Endodermal cell (in vitro differentiated cells): ENCODE measurements at regions not wholly inside any gene's neighbourhood (a gene's known extent, or its start where the extent isn't known, plus 50 kb on each side); places are given as distances from the start of the nearest gene placed in this dataset.

Experiments used
- DNase-seq: peaks from one replicate; pipeline ENCODE4 v3.0.0-alpha.2; 2017
- H3K27ac ChIP-seq: 2 replicates; pipeline ENCODE4 v1.5.1; 2013; ENCODE audit warnings: mild to moderate bottlenecking, low read depth, low read length, moderate library complexity
- H3K27me3 ChIP-seq: 2 replicates; pipeline ENCODE4 v1.6.1; 2013; ENCODE audit warnings: mild to moderate bottlenecking, low read length, moderate library complexity; ENCODE audit not compliant: insufficient read depth, control insufficient read depth, poor library complexity, severe bottlenecking
- H3K36me3 ChIP-seq: 2 replicates; pipeline ENCODE4 v1.7.0; 2013; ENCODE audit warnings: mild to moderate bottlenecking, low read length, moderate library complexity; ENCODE audit not compliant: control insufficient read depth, insufficient read depth
- H3K4me1 ChIP-seq: one replicate; pipeline ENCODE4 v1.7.0; 2013; ENCODE audit warnings: low read length; ENCODE audit not compliant: control insufficient read depth, insufficient read depth
- H3K4me3 ChIP-seq: 2 replicates; pipeline ENCODE4 v1.5.1; 2013; ENCODE audit warnings: mild to moderate bottlenecking, low read length, moderate library complexity
- H3K9ac ChIP-seq: 2 replicates; pipeline ENCODE4 v1.6.1; 2013; ENCODE audit warnings: mild to moderate bottlenecking, low read length, moderate library complexity; ENCODE audit not compliant: poor library complexity, severe bottlenecking; ENCODE audit errors: extremely low read depth
- H3K9me3 ChIP-seq: 2 replicates; pipeline ENCODE4 v1.6.1; 2013; ENCODE audit warnings: mild to moderate bottlenecking, low read length, moderate library complexity; ENCODE audit not compliant: control insufficient read depth
- H3K27ac Mint-ChIP-seq: 2 replicates; pipeline ENCODE4 v1.8.0; 2020; ENCODE audit warnings: mixed read lengths
- H3K27me3 Mint-ChIP-seq: 2 replicates; pipeline ENCODE4 v1.8.0; 2021; ENCODE audit warnings: mild to moderate bottlenecking, mixed read lengths; ENCODE audit not compliant: insufficient read depth
- H3K36me3 Mint-ChIP-seq: 2 replicates; pipeline ENCODE4 v1.8.0; 2020; ENCODE audit warnings: low read depth, mixed read lengths
- H3K4me1 Mint-ChIP-seq: 2 replicates; pipeline ENCODE4 v1.8.0; 2020; ENCODE audit warnings: mixed read lengths
- H3K4me3 Mint-ChIP-seq: 2 replicates; pipeline ENCODE4 v1.8.0; 2020; ENCODE audit warnings: mild to moderate bottlenecking, moderate library complexity, mixed read lengths
- H3K9me3 Mint-ChIP-seq: 2 replicates; pipeline ENCODE4 v1.8.0; 2020; ENCODE audit warnings: mild to moderate bottlenecking, mixed read lengths
- CTCF ChIP-seq: fragments of 200-600 bp; sonication (generic); conservative IDR thresholded peaks from 2 replicates; pipeline ENCODE4 v1.5.0; 2021; ENCODE audit warnings: antibody characterized with exemption, mild to moderate bottlenecking
- WGBS, 2 experiments: methylation state at CpG; one replicate each; pipeline versions ENCODE4 v1.1.5 to v1.1.7; 2013; ENCODE audit warnings: missing lambda C conversion rate in 2 of 2, mixed read lengths in 1 of 2; ENCODE audit not compliant: insufficient coverage in 1 of 2, insufficient read length in 1 of 2; 5-methylcytosine and 5-hydroxymethylcytosine counted together

- Histone ChIP-seq H3K27ac (no peak overlapping the region), H3K36me3 (no peaks in the 10 kb centered on the region), H3K9me3 (no peaks in the 10 kb centered on the region), H3K4me3 (no peak overlapping the region), H3K4me1 (no peaks in the 10 kb centered on the region), H3K27me3 (no peaks in the 10 kb centered on the region), H3K9ac (no peak overlapping the region)
- no peak for TF ChIP-seq CTCF
- no peak for DNase-seq
- Mint-ChIP-seq H3K9me3 (no peaks in the 10 kb centered on the region), H3K27ac (no peak overlapping the region), H3K4me1 (no peaks in the 10 kb centered on the region), H3K4me3 (no peak overlapping the region), H3K27me3 (no peaks in the 10 kb centered on the region), H3K36me3 (no peaks in the 10 kb centered on the region)
Measured at GRCh38 chr2:183488421-183488820, 364.2 kb downstream of the NUP35 start.

DNA sequence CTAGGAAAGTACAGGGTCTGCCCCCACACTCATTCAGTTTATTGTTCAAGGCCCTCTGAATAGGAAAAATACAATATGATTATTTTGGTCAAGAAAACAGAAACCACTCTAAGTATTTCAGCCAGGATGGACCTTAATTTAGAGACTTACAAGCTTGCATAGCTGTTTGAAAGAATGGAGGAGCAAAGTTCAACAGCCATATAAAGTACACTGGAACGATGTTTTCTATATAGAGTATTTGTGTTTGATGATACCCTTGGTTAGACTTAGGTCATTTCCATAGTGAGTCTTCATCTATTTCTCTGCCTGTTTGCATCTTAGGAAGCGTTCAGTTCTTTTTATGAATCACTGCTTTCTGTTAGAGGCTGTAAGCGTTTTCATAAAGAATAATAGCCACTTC is 366.2 kb downstream of the NUP35 start:
- Histone ChIP-seq H3K9ac (no peak overlapping the region), H3K4me3 (no peak overlapping the region), H3K9me3 (no peaks in the 10 kb centered on the region), H3K4me1 (no peaks in the 10 kb centered on the region), H3K27ac (no peak overlapping the region), H3K36me3 (no peaks in the 10 kb centered on the region), H3K27me3 (no peaks in the 10 kb centered on the region)
- no peak overlapping the region for H3K4me3 Mint-ChIP-seq
- H3K27ac Mint-ChIP-seq = no peak overlapping the region
- no peaks in the 10 kb centered on the region for H3K36me3 Mint-ChIP-seq
- DNase-seq = no peak
- no peaks in the 10 kb centered on the region for H3K27me3 Mint-ChIP-seq
- H3K4me1 Mint-ChIP-seq = no peaks in the 10 kb centered on the region
- 90 to 95% methylated on average over 3 of the region's 3 CpGs for WGBS, 2 experiments
- TF ChIP-seq CTCF = no peak
- H3K9me3 Mint-ChIP-seq = no peaks in the 10 kb centered on the region

- Mint-ChIP-seq H3K36me3 (no peaks in the 10 kb centered on the region), H3K27me3 (no peaks in the 10 kb centered on the region), H3K4me1 (no peaks in the 10 kb centered on the region), H3K9me3 (no peaks in the 10 kb centered on the region), H3K4me3 (no peak overlapping the region), H3K27ac (no peak overlapping the region)
- WGBS, 2 experiments = 88% methylated on average over 2 of the region's 2 CpGs; no CpG with 5 or more reads in 1 of the 2 experiments
- Histone ChIP-seq H3K9me3 (no peaks in the 10 kb centered on the region), H3K27me3 (no peaks in the 10 kb centered on the region), H3K4me3 (no peak overlapping the region), H3K27ac (no peak overlapping the region), H3K9ac (no peak overlapping the region), H3K4me1 (no peaks in the 10 kb centered on the region), H3K36me3 (no peaks in the 10 kb centered on the region)
- no peak for DNase-seq
- no peak for TF ChIP-seq CTCF
Measured at GRCh38 chr2:183490914-183491313, 366.7 kb downstream of the NUP35 start.
